HG03196 (cell line): ENCODE measurements at regions not wholly inside any gene's neighbourhood (a gene's known extent, or its start where the extent isn't known, plus 50 kb on each side); places are given as distances from the start of the nearest gene placed in this dataset.
A peak's percentile ranks its signal among the peaks of the same experiment; 100 is the strongest.
"Not testable (repeated sequence)": the region's sequence is repeated elsewhere in the genome, so short reads cannot be mapped to it uniquely, and the experiment has no call there.

Experiments
- ATAC-seq: cut with Tn5 transposase; IDR thresholded peaks from one replicate; pipeline ENCODE4 v1.9.1; 2021; ENCODE audit not compliant: unreplicated experiment

DNA sequence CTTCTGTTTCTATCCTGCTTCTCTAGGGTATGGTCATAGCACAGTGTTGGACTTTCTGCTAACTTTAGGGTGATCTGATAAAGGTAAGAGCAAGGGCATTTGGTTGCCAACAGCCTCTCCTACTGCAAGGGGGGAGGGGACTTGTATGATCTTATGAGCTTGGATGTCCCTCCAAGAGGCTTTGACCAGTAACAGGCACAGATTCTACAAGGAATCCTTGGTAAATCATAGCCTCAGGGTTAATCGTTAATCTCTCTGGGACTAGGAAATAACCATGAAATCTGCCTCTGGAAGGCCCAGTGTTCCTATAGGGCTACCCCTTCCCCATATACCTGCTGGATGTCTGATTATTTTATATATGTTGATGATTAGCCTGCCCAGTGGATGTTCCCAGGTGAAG is 134.8 kb upstream of the TNFSF4 start:
- ATAC-seq, result no peak

- no peak for ATAC-seq
Observed at GRCh38 chr1:173342736-173343135, 134.4 kb upstream of the PRDX6 start.

GRCh38 chr1:173344034-173344743 is 132.9 kb upstream of the PRDX6 start:
- ATAC-seq, result no peak

- ATAC-seq, result no peak
Observed at GRCh38 chr1:173347282-173347818, 129.8 kb upstream of the PRDX6 start.

DNA sequence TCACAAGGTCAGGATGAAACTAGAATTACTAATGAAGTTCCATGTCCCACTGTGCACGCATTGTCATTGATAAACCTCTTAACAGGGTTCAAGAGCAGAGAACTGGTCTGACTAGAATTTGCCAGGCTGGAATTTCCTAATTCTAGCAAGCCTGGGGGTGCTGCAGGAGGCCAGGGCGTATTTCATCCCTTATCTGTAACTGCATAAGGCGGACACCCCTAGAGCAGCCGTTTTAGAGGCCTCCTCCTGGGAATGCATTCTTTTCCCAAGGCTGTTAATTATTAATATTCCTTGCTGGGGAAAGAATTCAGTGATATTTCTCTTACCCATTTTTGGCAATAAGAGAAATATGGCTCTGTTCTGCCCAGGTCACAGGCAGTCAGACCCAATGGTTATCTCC is 124.5 kb upstream of the PRDX6 start:
- not testable (repeated sequence) for ATAC-seq

GRCh38 chr1:173353350-173353749 is 123.8 kb upstream of the PRDX6 start:
- ATAC-seq, result no peak

GRCh38 chr1:173354937-173355280 is 122.2 kb upstream of the PRDX6 start:
- no peak for ATAC-seq

- no peak for ATAC-seq
Observed at GRCh38 chr1:173355281-173356031, 121.7 kb upstream of the PRDX6 start.

DNA sequence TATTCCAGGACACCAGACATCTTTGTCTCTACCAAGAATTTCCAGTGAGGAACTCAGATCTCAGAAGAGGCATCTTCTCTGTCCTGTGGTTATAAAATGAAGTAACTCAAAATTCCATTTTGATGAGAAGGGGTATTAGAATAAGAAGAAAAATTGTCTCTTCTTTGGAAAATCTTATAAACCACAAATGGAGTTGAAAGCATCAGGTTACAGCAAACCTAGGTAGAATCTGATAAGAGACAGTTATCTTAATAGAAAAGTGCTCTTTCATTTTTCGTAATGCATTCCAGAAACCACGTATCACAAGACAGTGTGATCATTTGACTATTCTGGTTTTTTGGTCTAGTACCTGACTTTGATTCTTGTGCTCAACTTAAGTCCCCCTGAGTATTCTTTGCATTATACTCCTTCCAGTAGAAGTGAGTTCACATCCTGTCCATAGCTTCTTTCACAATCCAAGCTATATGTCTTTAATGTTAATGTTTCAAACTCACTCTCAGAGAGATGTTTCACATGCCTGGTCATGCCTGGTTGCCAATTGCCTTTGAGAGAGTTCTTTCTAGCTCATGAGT is 120.9 kb upstream of the PRDX6 start:
- ATAC-seq, result peak; percentile 49

DNA sequence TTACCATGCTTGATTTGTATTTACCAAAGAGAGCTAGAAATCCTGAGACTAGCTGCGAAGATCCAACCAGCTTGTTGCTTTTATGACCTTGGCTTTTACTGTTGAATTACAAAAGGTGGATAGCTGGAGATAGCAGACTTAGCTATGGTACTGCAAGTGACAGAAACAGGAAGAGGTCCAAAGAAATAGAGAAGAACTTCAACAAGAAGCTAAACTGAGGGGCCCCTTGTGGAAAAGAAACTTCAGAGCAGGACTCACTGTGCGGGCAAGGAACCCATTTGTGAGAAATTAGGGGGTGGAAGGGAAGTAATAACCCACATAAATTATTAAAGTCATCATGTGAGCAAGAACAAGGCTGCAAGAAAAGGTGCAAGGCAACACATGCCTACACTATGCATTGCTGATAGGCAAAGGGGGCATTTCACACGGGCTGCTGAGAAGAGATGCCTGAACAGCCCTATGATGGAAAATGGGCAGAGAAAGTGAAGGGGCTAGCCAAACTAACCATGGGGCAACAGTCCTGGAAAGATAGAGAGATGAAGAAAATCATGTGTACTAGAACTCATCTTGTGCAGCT is 116.6 kb upstream of the PRDX6 start:
- no peak for ATAC-seq

- ATAC-seq, result no peak
Observed at GRCh38 chr1:173362543-173362942, 114.6 kb upstream of the PRDX6 start.

DNA sequence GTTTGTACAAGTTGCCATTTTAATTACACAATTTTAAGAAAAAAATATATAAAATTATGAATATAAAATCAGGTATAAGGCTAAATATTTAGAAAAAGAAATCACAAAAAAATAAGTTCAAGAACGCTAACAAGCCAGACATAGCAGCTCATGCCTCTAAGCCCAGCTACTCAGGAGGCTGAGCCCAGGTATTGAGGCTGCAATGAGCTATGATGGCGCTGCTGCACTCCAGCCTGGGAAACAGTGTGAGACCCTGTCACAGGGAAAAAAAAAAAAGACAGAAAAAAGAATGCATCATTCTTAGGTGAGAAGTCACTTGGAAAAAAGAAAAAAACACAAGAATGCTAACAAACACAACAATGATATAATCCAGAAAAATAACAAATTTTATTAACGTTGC is 112.3 kb upstream of the PRDX6 start:
- ATAC-seq, result no peak

- no peak for ATAC-seq
Observed at GRCh38 chr1:173365341-173365740, 111.8 kb upstream of the PRDX6 start.

DNA sequence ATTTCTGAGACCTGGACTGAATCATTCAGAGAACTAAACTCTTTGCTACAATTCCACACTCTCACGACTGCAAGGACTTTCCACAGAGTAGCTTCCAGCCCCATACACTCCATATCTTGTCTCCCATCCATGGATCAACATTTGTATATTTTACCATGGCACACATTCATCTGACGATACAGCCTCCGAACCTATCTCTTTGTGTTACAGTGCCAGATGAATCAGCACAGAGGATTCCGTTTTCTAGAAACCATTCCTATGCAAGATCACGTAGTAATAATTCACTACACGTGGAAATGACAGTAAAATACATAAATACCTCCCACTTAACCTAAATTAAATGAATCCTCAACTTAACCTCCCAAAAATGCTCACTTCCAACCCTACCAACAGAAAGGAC is 110.0 kb upstream of the PRDX6 start:
- ATAC-seq, result no peak

- ATAC-seq, result not testable (repeated sequence)
Observed at GRCh38 chr1:173370586-173370985, 106.5 kb upstream of the PRDX6 start.

DNA sequence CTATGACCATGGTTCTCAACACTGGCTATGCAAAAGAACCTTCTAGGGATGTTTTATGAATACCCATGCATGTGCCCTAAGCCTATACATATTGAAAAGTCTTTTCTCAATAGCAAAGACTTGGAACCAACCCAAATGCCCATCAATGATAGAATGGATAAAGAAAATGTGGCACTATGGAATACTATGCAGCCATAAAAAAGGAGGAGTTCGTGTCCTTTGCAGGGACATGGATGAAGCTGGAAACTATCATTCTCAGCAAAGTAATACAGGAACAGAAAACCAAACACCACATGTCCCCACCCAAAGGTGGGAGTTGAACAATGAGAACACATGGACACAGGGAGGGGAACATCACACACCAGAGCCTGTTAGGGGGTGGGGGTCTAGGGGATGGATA is 101.1 kb upstream of the PRDX6 start:
- ATAC-seq, result not testable (repeated sequence)

DNA sequence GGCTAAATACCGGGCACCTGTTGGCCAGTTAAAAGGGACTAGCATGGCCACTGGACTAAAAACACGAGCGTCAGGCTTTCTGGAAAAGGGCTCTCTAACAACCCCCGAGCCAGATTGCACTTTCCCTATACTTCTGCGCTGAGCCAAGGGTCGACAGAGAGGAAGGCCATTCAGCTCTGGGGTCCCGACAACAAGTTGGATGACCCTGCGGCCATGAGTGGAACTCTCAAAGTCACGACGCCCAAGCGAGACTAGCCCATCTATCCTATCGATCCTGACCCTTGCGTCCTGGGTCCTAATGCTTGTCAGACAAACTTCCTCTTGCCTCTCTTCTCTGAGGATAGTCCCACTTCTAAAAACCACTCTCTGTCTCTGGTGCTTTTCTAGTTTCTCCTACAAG is 99.9 kb upstream of the PRDX6 start:
- ATAC-seq, result no peak

DNA sequence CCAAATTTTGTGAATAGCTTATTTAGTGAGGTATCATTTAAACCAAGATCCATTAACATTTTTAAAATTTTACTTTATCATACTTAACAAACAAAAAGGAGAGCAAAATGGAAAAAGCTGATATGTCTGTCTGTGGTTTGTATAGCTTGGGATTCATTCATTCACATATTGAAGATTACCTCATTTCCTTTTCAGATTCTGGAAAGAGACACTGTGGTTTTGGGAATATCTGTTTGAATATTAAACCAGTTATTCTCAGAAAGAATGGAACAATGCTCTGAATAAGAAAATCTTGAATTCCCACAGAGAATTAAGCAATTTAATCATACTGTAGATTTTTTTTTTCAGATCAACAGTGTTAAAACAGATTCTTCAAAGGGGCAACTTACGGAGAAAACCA is 93.8 kb upstream of the PRDX6 start:
- ATAC-seq, result no peak

DNA sequence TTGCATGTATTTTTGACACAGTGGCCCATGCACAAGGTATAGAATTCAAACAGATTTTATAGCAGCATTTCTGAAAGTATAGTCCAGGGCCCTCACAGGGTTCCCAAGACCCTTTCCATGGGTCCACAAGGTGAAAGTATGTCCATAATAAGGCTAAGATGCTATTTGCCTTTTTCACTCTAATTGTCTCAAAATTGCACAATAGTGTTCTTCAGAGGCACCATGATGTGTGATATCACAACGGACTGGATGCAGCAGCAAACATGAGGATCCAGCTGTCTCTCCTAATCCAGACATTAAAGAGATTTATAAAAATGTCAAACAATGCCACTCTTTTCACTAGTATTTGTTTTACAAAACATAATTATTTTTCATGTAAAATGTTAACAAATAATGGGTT is 88.8 kb upstream of the PRDX6 start:
- ATAC-seq, result no peak

GRCh38 chr1:173392895-173393658 is 84.1 kb upstream of the PRDX6 start:
- no peak for ATAC-seq

GRCh38 chr1:173393659-173394000 is 83.5 kb upstream of the PRDX6 start:
- no peak for ATAC-seq
